GM12878 (cell line): ENCODE measurements at regions not wholly inside any gene's neighbourhood (a gene's known extent, or its start where the extent isn't known, plus 50 kb on each side); places are given as distances from the start of the nearest gene placed in this dataset.

Source experiments
- ATAC-seq: fragments of 200-7000 bp; cut with Tn5 transposase; 3 replicates; pipeline ENCODE4 v1.9.1; 2020; ENCODE audit warnings: mild to moderate bottlenecking, moderate library complexity
- BruUV-seq: library from RNA; stranded (reverse); fragments of 400-500 nt; replicated peaks from 2 replicates; lab custom pipeline; 2021; lab: Mats Ljungman, UMichigan
- CTCF ChIA-PET: fragments of 300-600 bp; sonication (Branson Sonifier 250); formaldehyde crosslinking; extraction: SDS; loops from one replicate; lab custom pipeline; 2021; ENCODE audit warnings: inconsistent platforms; lab: Yijun Ruan, JAX
- POLR2A ChIA-PET: fragments of 350-600 bp; formaldehyde crosslinking; extraction: SDS; loops from one replicate; lab custom pipeline; 2021; ENCODE audit warnings: inconsistent platforms; lab: Charles Lee
- RAD21 ChIA-PET: fragments of 300-600 bp; sonication (Branson Sonifier 250); formaldehyde crosslinking; loops from one replicate; lab custom pipeline; 2023; ENCODE audit warnings: antibody characterized with exemption; ENCODE audit not compliant: unreplicated experiment; lab: Charles Lee
- SMC1A ChIA-PET: fragments of 300-600 bp; sonication (Branson Sonifier 250); formaldehyde crosslinking; loops from one replicate; lab custom pipeline; 2023; ENCODE audit not compliant: unreplicated experiment, uncharacterized antibody; lab: Charles Lee
- DNase-seq: peaks from one replicate; pipeline ENCODE4 v3.0.0-alpha.2; 2011; ENCODE audit warnings: low read depth, low spot score
- FAIRE-seq: peaks from 3 replicates; lab custom pipeline; 2011; peaks lifted over from hg19 to GRCh38; lab: Jason Lieb, UNC
- H2AFZ ChIP-seq: 2 replicates; pipeline ENCODE4 v1.6.0; 2011; ENCODE audit warnings: low read depth, low read length, control low read depth; ENCODE audit not compliant: control insufficient read depth
- H3K27ac ChIP-seq: 2 replicates; pipeline ENCODE4 v1.5.1; 2011; ENCODE audit warnings: control low read depth; ENCODE audit not compliant: control insufficient read depth, insufficient read depth
- H3K27me3 ChIP-seq, 2 experiments: replicated peaks in 1 of 2; 2 replicates each; pipeline versions ENCODE4 v1.6.0 to v1.6.1; 2011; ENCODE audit warnings: low read length in 1 of 2; ENCODE audit not compliant: control insufficient read depth in 2 of 2, insufficient read depth in 2 of 2
- H3K36me3 ChIP-seq, 2 experiments: 2 replicates each; pipeline ENCODE4 v1.5.1; 2011; ENCODE audit warnings: low read length in 1 of 2; ENCODE audit not compliant: control insufficient read depth in 2 of 2, insufficient read depth in 2 of 2
- H3K4me1 ChIP-seq: 2 replicates; pipeline ENCODE4 v1.6.1; 2011; ENCODE audit warnings: mild to moderate bottlenecking, low read length, moderate library complexity, mixed read lengths; ENCODE audit not compliant: control insufficient read depth, insufficient read depth
- H3K4me2 ChIP-seq: 2 replicates; pipeline ENCODE4 v1.6.0; 2011; ENCODE audit warnings: control low read depth; ENCODE audit not compliant: control insufficient read depth, insufficient read depth
- H3K4me3 ChIP-seq: fragments of 200-600 bp; sonication (generic); 2 replicates; pipeline ENCODE4 v1.5.1; 2016
- H3K79me2 ChIP-seq: 2 replicates; pipeline ENCODE4 v1.6.0; 2011; ENCODE audit warnings: low read length; ENCODE audit not compliant: control insufficient read depth, insufficient read depth
- H3K9ac ChIP-seq: 2 replicates; pipeline ENCODE4 v1.8.0; 2011; ENCODE audit warnings: low read length, control low read depth, mixed read lengths; ENCODE audit not compliant: control insufficient read depth, insufficient read depth
- H3K9me3 ChIP-seq: replicated peaks from 3 replicates; pipeline ENCODE4 v1.5.1; 2011; ENCODE audit warnings: mild to moderate bottlenecking, low read length; ENCODE audit not compliant: control insufficient read depth, insufficient read depth
- H4K20me1 ChIP-seq: 2 replicates; pipeline ENCODE4 v1.6.0; 2011; ENCODE audit not compliant: control insufficient read depth, insufficient read depth
- CUX1 ChIP-seq: IDR thresholded peaks from 2 replicates; pipeline ENCODE4 v1.6.1; 2012; ENCODE audit warnings: improper control_type of control experiment, low read depth, low read length; ENCODE audit not compliant: insufficient replicate concordance
- ESRRA ChIP-seq: IDR thresholded peaks from 2 replicates; pipeline ENCODE4 v1.6.1; 2012; ENCODE audit warnings: mild to moderate bottlenecking, low read length, improper control_type of control experiment
- HDGF ChIP-seq: fragments of 450-650 bp; IDR thresholded peaks from 2 replicates; pipeline ENCODE4 v1.6.1; 2016; ENCODE audit warnings: antibody characterized with exemption
- NBN ChIP-seq: fragments of 450-650 bp; IDR thresholded peaks from 2 replicates; pipeline ENCODE4 v1.6.1; 2016
- POLR2AphosphoS5 ChIP-seq: IDR thresholded peaks from 2 replicates; pipeline ENCODE4 v1.6.1; 2011; ENCODE audit warnings: mild to moderate bottlenecking, low read length, inconsistent platforms
- WGBS: methylation state at CpG from one replicate; pipeline ENCODE4 v1.1.6; 2016; ENCODE audit warnings: low lambda C conversion rate; ENCODE audit not compliant: insufficient replicate concordance, insufficient coverage; ENCODE audit errors: missing lambda C conversion rate; 5-methylcytosine and 5-hydroxymethylcytosine counted together
- in situ Hi-C: fragments of 300-500 bp; cut with MboI; formaldehyde crosslinking; loops from 9 replicates; pipeline ENCODE4 v1.14.3; 2018; ENCODE audit warnings: mixed read lengths
- intact Hi-C: fragments of 100-400 bp; cut with micrococcal nuclease; formaldehyde crosslinking; loops from one replicate; pipeline ENCODE4 v1.14.2; 2022; ENCODE audit not compliant: unreplicated experiment

- RAD21 ChIA-PET, result interaction anchor here (0.9 kb wide), 1 partner anchor 405 kb away, joined by 3 read pairs; the partner anchor contains the start of gene MLLT3
- POLR2A ChIA-PET, result interaction anchor here (0.6 kb wide), 1 partner anchor 229 kb away, joined by 3 read pairs; no protein-coding TSS in a partner anchor
- H3K27ac ChIP-seq, result no peak overlapping the region
- H2AFZ ChIP-seq, result no peak overlapping the region
- no peaks in the 10 kb centered on the region for H3K36me3 ChIP-seq
- H3K9ac ChIP-seq, result no peak overlapping the region
- intact Hi-C loops (no loop called here), in situ Hi-C loops (loop anchor here (5.0 kb wide), 1 partner anchor 50 kb away; no protein-coding TSS in a partner anchor)
- CTCF ChIA-PET, result no interaction called here
- no TSS peak for BruUV-seq
- FAIRE-seq (no peak), ATAC-seq (no peak), DNase-seq (no peak)
- WGBS, result 36% methylated on average over 3 of the region's 3 CpGs
- no peak overlapping the region for H3K4me2 ChIP-seq
- H3K79me2 ChIP-seq, result no peaks in the 10 kb centered on the region
- H3K27me3 ChIP-seq, result no peaks in the 10 kb centered on the region; a peak in 1 of 4 replicates
- SMC1A ChIA-PET, result no interaction called here
- H4K20me1 ChIP-seq, result no peaks in the 10 kb centered on the region
- H3K4me1 ChIP-seq, result no peaks in the 10 kb centered on the region
- no peak for TF ChIP-seq HDGF
- no peak for TF ChIP-seq CUX1
- TF ChIP-seq POLR2AphosphoS5, result no peak
- no peak for TF ChIP-seq ESRRA
- no peak for TF ChIP-seq NBN
- no peaks in the 10 kb centered on the region for H3K9me3 ChIP-seq
- no peak overlapping the region for H3K4me3 ChIP-seq
These were observed 404.7 kb downstream of the MLLT3 start for GRCh38 chr9:20217596-20217995.
